Astrocyte of the spinal cord (primary cell): ENCODE measurements at regions not wholly inside any gene's neighbourhood (a gene's known extent, or its start where the extent isn't known, plus 50 kb on each side); places are given as distances from the start of the nearest gene placed in this dataset.

ENCODE experiments used
- DNase-seq: peaks from one replicate; pipeline ENCODE4 v3.0.0; 2011; ENCODE audit warnings: low read depth, low spot score
- H3K4me3 ChIP-seq: 2 replicates; pipeline ENCODE4 v1.5.1; 2011; ENCODE audit warnings: low read depth, mild to moderate bottlenecking, low read length, moderate library complexity
- CTCF ChIP-seq: IDR thresholded peaks from 2 replicates; pipeline ENCODE4 v1.5.1; 2012; ENCODE audit warnings: low read depth, mild to moderate bottlenecking, low read length, inconsistent platforms
- in situ Hi-C: cut with HindIII; loops from 2 replicates; pipeline ENCODE4 v1.10.0; 2017; ENCODE audit warnings: low sequenced_read_pairs

GRCh38 chr7:54109501-54109900 lies 432.7 kb upstream of the VSTM2A start:
- in situ Hi-C loops: no loop called here

GRCh38 chr7:54111814-54112511 lies 430.2 kb upstream of the VSTM2A start:
- no peak for DNase-seq
- in situ Hi-C loops: no loop called here
- TF ChIP-seq CTCF: no peak
- no peak overlapping the region for H3K4me3 ChIP-seq

More at GRCh38 chr7:54109501-54109900, 432.7 kb upstream of the VSTM2A start:
- H3K4me3 ChIP-seq: no peak overlapping the region
- no peak for TF ChIP-seq CTCF
- DNase-seq: no peak

GRCh38 chr7:54112567-54112966 lies 429.6 kb upstream of the VSTM2A start:
- in situ Hi-C loops: no loop called here

GRCh38 chr7:54115028-54115763 lies 427.0 kb upstream of the VSTM2A start:
- no peak overlapping the region for H3K4me3 ChIP-seq
- no peak for TF ChIP-seq CTCF
- in situ Hi-C loops: no loop called here
- DNase-seq: no peak

More at GRCh38 chr7:54112567-54112966, 429.6 kb upstream of the VSTM2A start:
- DNase-seq: no peak
- no peak for TF ChIP-seq CTCF
- no peak overlapping the region for H3K4me3 ChIP-seq

- in situ Hi-C loops: no loop called here
- H3K4me3 ChIP-seq: no peak overlapping the region
- no peak for DNase-seq
- TF ChIP-seq CTCF: no peak
Measured at GRCh38 chr7:54116956-54117355, 425.2 kb upstream of the VSTM2A start.

GRCh38 chr7:54129035-54129434 lies 413.1 kb upstream of the VSTM2A start:
- no peak overlapping the region for H3K4me3 ChIP-seq
- in situ Hi-C loops: no loop called here
- TF ChIP-seq CTCF: no peak
- no peak for DNase-seq
